ENCODE measurements at regions not wholly inside any gene's neighbourhood (a gene's known extent, or its start where the extent isn't known, plus 50 kb on each side); places are given as distances from the start of the nearest gene placed in this dataset.

GRCh38 chr6:148625609-148626008, 121.2 kb upstream of the UST start:
- no peaks in the 10 kb centered on the region for H3K79me2 ChIP-seq (ENCODE audit: control insufficient read depth, low read length)
- no peak overlapping the region for H3K27ac ChIP-seq (ENCODE audit: low read depth, low read length)
- 0 out of 2 replicates have a peak, but pooled peaks cover 4% of the 10 kb centered on the region for H3K27me3 ChIP-seq (ENCODE audit: control insufficient read depth, low read length)
- no peaks in the 10 kb centered on the region for H4K20me1 ChIP-seq (ENCODE audit: control insufficient read depth, insufficient read depth, low read depth, low read length)
- H3K4me3 ChIP-seq (ENCODE audit: low read length): no peak overlapping the region
- H3K4me2 ChIP-seq (ENCODE audit: low read length): no peak overlapping the region
- no peaks in the 10 kb centered on the region for H3K4me1 ChIP-seq (ENCODE audit: control insufficient read depth, low read length)
- TF ChIP-seq EZH2phosphoT487 (IDR thresholded peaks at IDR 0.05; ENCODE audit: borderline replicate concordance, low read length): no peak
- TF ChIP-seq, protein P1, sequence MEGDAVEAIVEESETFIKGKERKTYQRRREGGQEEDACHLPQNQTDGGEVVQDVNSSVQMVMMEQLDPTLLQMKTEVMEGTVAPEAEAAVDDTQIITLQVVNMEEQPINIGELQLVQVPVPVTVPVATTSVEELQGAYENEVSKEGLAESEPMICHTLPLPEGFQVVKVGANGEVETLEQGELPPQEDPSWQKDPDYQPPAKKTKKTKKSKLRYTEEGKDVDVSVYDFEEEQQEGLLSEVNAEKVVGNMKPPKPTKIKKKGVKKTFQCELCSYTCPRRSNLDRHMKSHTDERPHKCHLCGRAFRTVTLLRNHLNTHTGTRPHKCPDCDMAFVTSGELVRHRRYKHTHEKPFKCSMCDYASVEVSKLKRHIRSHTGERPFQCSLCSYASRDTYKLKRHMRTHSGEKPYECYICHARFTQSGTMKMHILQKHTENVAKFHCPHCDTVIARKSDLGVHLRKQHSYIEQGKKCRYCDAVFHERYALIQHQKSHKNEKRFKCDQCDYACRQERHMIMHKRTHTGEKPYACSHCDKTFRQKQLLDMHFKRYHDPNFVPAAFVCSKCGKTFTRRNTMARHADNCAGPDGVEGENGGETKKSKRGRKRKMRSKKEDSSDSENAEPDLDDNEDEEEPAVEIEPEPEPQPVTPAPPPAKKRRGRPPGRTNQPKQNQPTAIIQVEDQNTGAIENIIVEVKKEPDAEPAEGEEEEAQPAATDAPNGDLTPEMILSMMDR (IDR thresholded peaks at IDR 0.05; ENCODE audit: low read depth, low read length, poor library complexity, severe bottlenecking): no peak
- H3K9me2 ChIP-seq (replicated peaks; ENCODE audit: control insufficient read depth, low read length): no peaks in the 10 kb centered on the region
- H3F3A ChIP-seq (ENCODE audit: control insufficient read depth, insufficient read depth): no peaks in the 10 kb centered on the region
- no peaks in the 10 kb centered on the region for H3K36me3 ChIP-seq (ENCODE audit: control insufficient read depth, low read length)
- no peaks in the 10 kb centered on the region for H3K9me3 ChIP-seq (ENCODE audit: control insufficient read depth, insufficient read depth, low read length)

DNA sequence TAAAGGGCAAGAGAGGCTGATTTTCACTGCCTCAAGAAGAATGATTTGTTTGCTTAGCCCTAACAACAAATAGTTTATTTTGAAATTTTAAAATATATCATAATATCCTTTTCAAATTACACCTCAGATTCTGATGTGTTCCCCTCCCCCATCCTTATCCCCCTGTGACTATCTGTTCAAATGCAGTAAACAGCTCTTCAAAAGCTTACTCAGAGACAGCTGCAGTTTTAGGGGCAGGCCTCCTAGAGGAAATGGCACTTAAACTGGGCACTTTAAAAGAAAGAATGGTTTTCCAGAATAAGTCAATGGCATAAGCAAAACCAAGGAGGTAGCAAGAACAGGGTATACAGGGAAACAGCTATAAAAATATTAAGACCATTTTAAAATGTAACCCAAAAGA, 118.6 kb upstream of the UST start:
- Histone ChIP-seq H3K4me1 (ENCODE audit: control insufficient read depth, low read length) (no peaks in the 10 kb centered on the region), H4K20me1 (ENCODE audit: control insufficient read depth, insufficient read depth, low read depth, low read length) (no peaks in the 10 kb centered on the region)
- TF ChIP-seq, protein P1 (IDR thresholded peaks at IDR 0.05; ENCODE audit: low read depth, low read length, poor library complexity, severe bottlenecking): no peak
- no peak for TF ChIP-seq EZH2phosphoT487 (IDR thresholded peaks at IDR 0.05; ENCODE audit: borderline replicate concordance, low read length)

DNA sequence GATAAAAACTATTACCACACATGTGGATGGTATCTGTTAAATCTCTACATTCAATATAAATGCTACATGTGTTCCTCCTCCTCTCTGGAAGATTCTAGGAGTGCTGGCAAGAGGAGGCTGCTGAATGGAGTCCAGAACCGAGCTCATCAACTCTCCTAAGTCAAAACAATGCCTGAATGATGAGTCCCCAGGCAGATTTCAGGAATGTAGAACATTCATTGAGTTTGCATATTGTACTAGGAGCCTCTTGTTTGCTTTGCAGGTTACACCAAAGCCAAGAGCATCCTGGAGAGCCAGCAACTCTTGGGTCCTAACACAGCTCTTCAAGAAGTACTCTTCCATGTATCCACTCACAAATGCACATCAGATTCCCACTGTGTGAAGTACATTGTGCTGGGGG, 117.6 kb upstream of the UST start:
- Histone ChIP-seq H3K4me2 (ENCODE audit: low read length) (no peak overlapping the region), H3K4me3 (ENCODE audit: low read length) (no peak overlapping the region), H3K27ac (ENCODE audit: low read depth, low read length) (no peak overlapping the region), H3F3A (ENCODE audit: control insufficient read depth, insufficient read depth) (no peaks in the 10 kb centered on the region), H3K4me1 (ENCODE audit: control insufficient read depth, low read length) (no peaks in the 10 kb centered on the region), H4K20me1 (ENCODE audit: control insufficient read depth, insufficient read depth, low read depth, low read length) (no peaks in the 10 kb centered on the region), H3K9me2 (replicated peaks; ENCODE audit: control insufficient read depth, low read length) (no peaks in the 10 kb centered on the region), H3K36me3 (ENCODE audit: control insufficient read depth, low read length) (no peaks in the 10 kb centered on the region), H3K9me3 (ENCODE audit: control insufficient read depth, insufficient read depth, low read length) (no peaks in the 10 kb centered on the region), H3K27me3 (ENCODE audit: control insufficient read depth, low read length) (0 out of 2 replicates have a peak, but pooled peaks cover 4% of the 10 kb centered on the region), H3K79me2 (ENCODE audit: control insufficient read depth, low read length) (no peaks in the 10 kb centered on the region)
- no peak for TF ChIP-seq EZH2phosphoT487 (IDR thresholded peaks at IDR 0.05; ENCODE audit: borderline replicate concordance, low read length)
- TF ChIP-seq, protein P1 (IDR thresholded peaks at IDR 0.05; ENCODE audit: low read depth, low read length, poor library complexity, severe bottlenecking): no peak

More for the DNA sequence above, 118.6 kb upstream of the UST start:
- H3K4me2 ChIP-seq (ENCODE audit: low read length): no peak overlapping the region
- no peaks in the 10 kb centered on the region for H3F3A ChIP-seq (ENCODE audit: control insufficient read depth, insufficient read depth)
- H3K9me2 ChIP-seq (replicated peaks; ENCODE audit: control insufficient read depth, low read length): no peaks in the 10 kb centered on the region
- 0 out of 2 replicates have a peak, but pooled peaks cover 4% of the 10 kb centered on the region for H3K27me3 ChIP-seq (ENCODE audit: control insufficient read depth, low read length)
- H3K9me3 ChIP-seq (ENCODE audit: control insufficient read depth, insufficient read depth, low read length): no peaks in the 10 kb centered on the region
- no peaks in the 10 kb centered on the region for H3K79me2 ChIP-seq (ENCODE audit: control insufficient read depth, low read length)
- no peak overlapping the region for H3K27ac ChIP-seq (ENCODE audit: low read depth, low read length)
- H3K4me3 ChIP-seq (ENCODE audit: low read length): no peak overlapping the region
- H3K36me3 ChIP-seq (ENCODE audit: control insufficient read depth, low read length): no peaks in the 10 kb centered on the region

Data from DOHH2 (cell line).